Skeletal muscle satellite cell (primary cell): ENCODE measurements at regions not wholly inside any gene's neighbourhood (a gene's known extent, or its start where the extent isn't known, plus 50 kb on each side); places are given as distances from the start of the nearest gene placed in this dataset.

Source experiments
- H3K27me3 ChIP-seq: 2 replicates; pipeline ENCODE4 v1.7.0; 2013; ENCODE audit warnings: low read length; ENCODE audit not compliant: control insufficient read depth, insufficient read depth
- H3K36me3 ChIP-seq: 2 replicates; pipeline ENCODE4 v1.7.0; 2013; ENCODE audit warnings: mild to moderate bottlenecking, control low read depth, low read length; ENCODE audit not compliant: insufficient read depth
- H3K4me1 ChIP-seq: 2 replicates; pipeline ENCODE4 v1.7.0; 2013; ENCODE audit warnings: low read length; ENCODE audit not compliant: control insufficient read depth, insufficient read depth
- H3K4me2 ChIP-seq: 2 replicates; pipeline ENCODE4 v1.7.0; 2013; ENCODE audit warnings: mild to moderate bottlenecking, low read length
- H3K4me3 ChIP-seq: 2 replicates; pipeline ENCODE4 v1.7.0; 2013; ENCODE audit warnings: low read length
- H3K9ac ChIP-seq: 2 replicates; pipeline ENCODE4 v1.7.0; 2013; ENCODE audit warnings: mild to moderate bottlenecking, low read depth, low read length, moderate library complexity
- H3K9me3 ChIP-seq: replicated peaks from 2 replicates; pipeline ENCODE4 v1.7.0; 2013; ENCODE audit warnings: mild to moderate bottlenecking, control low read depth, low read length

GRCh38 chr5:146940295-146940694 is 61.7 kb upstream of the PPP2R2B start:
- no peak overlapping the region for H3K4me3 ChIP-seq
- no peaks in the 10 kb centered on the region for H3K9me3 ChIP-seq
- H3K36me3 ChIP-seq, result no peaks in the 10 kb centered on the region
- H3K4me2 ChIP-seq, result no peak overlapping the region
- H3K9ac ChIP-seq, result no peak overlapping the region
- H3K4me1 ChIP-seq, result no peaks in the 10 kb centered on the region
- H3K27me3 ChIP-seq, result no peaks in the 10 kb centered on the region

GRCh38 chr5:146944019-146944418 is 65.5 kb upstream of the PPP2R2B start:
- Histone ChIP-seq H3K27me3 (no peaks in the 10 kb centered on the region), H3K9me3 (no peaks in the 10 kb centered on the region), H3K36me3 (no peaks in the 10 kb centered on the region), H3K9ac (no peak overlapping the region), H3K4me3 (no peak overlapping the region), H3K4me2 (no peak overlapping the region), H3K4me1 (no peaks in the 10 kb centered on the region)

- H3K4me3 ChIP-seq, result no peak overlapping the region
- no peaks in the 10 kb centered on the region for H3K4me1 ChIP-seq
- no peaks in the 10 kb centered on the region for H3K27me3 ChIP-seq
- no peak overlapping the region for H3K4me2 ChIP-seq
- no peak overlapping the region for H3K9ac ChIP-seq
- H3K36me3 ChIP-seq, result no peaks in the 10 kb centered on the region
- H3K9me3 ChIP-seq, result no peaks in the 10 kb centered on the region
These were observed 66.4 kb upstream of the PPP2R2B start for GRCh38 chr5:146944764-146945616.

GRCh38 chr5:146945617-146946084 is 67.1 kb upstream of the PPP2R2B start:
- no peak overlapping the region for H3K4me2 ChIP-seq
- no peak overlapping the region for H3K9ac ChIP-seq
- no peaks in the 10 kb centered on the region for H3K4me1 ChIP-seq
- H3K27me3 ChIP-seq, result no peaks in the 10 kb centered on the region
- no peaks in the 10 kb centered on the region for H3K9me3 ChIP-seq
- H3K36me3 ChIP-seq, result no peaks in the 10 kb centered on the region
- no peak overlapping the region for H3K4me3 ChIP-seq

- H3K4me1 ChIP-seq, result no peaks in the 10 kb centered on the region
- H3K9me3 ChIP-seq, result no peaks in the 10 kb centered on the region
- no peak overlapping the region for H3K9ac ChIP-seq
These were observed 68.8 kb upstream of the PPP2R2B start for GRCh38 chr5:146947181-146947941.

GRCh38 chr5:146948666-146949065 is 70.1 kb upstream of the PPP2R2B start:
- no peaks in the 10 kb centered on the region for H3K4me1 ChIP-seq
- H3K9me3 ChIP-seq, result no peaks in the 10 kb centered on the region
- no peaks in the 10 kb centered on the region for H3K27me3 ChIP-seq
- H3K4me3 ChIP-seq, result no peak overlapping the region
- no peak overlapping the region for H3K9ac ChIP-seq
- no peak overlapping the region for H3K4me2 ChIP-seq
- no peaks in the 10 kb centered on the region for H3K36me3 ChIP-seq

More at GRCh38 chr5:146947181-146947941, 68.8 kb upstream of the PPP2R2B start:
- Histone ChIP-seq H3K4me2 (no peak overlapping the region), H3K4me3 (no peak overlapping the region), H3K27me3 (no peaks in the 10 kb centered on the region), H3K36me3 (no peaks in the 10 kb centered on the region)

GRCh38 chr5:146952168-146952567 is 73.6 kb upstream of the PPP2R2B start:
- Histone ChIP-seq H3K4me3 (no peak overlapping the region), H3K4me2 (no peak overlapping the region), H3K27me3 (no peaks in the 10 kb centered on the region), H3K9ac (no peak overlapping the region), H3K4me1 (no peaks in the 10 kb centered on the region), H3K9me3 (no peaks in the 10 kb centered on the region), H3K36me3 (no peaks in the 10 kb centered on the region)

GRCh38 chr5:146956217-146956616 is 77.7 kb upstream of the PPP2R2B start:
- H3K4me3 ChIP-seq, result no peak overlapping the region

GRCh38 chr5:146959360-146959759 is 80.8 kb upstream of the PPP2R2B start:
- Histone ChIP-seq H3K36me3 (no peaks in the 10 kb centered on the region), H3K9ac (no peak overlapping the region), H3K27me3 (no peaks in the 10 kb centered on the region), H3K4me2 (no peak overlapping the region), H3K4me3 (no peak overlapping the region), H3K4me1 (no peaks in the 10 kb centered on the region), H3K9me3 (no peaks in the 10 kb centered on the region)

More at GRCh38 chr5:146956217-146956616, 77.7 kb upstream of the PPP2R2B start:
- Histone ChIP-seq H3K36me3 (no peaks in the 10 kb centered on the region), H3K4me2 (no peak overlapping the region), H3K9me3 (no peaks in the 10 kb centered on the region), H3K4me1 (no peaks in the 10 kb centered on the region), H3K9ac (no peak overlapping the region), H3K27me3 (no peaks in the 10 kb centered on the region)

- no peaks in the 10 kb centered on the region for H3K27me3 ChIP-seq
- H3K9ac ChIP-seq, result no peak overlapping the region
- H3K4me2 ChIP-seq, result no peak overlapping the region
- no peaks in the 10 kb centered on the region for H3K4me1 ChIP-seq
- no peaks in the 10 kb centered on the region for H3K9me3 ChIP-seq
- no peak overlapping the region for H3K4me3 ChIP-seq
- no peaks in the 10 kb centered on the region for H3K36me3 ChIP-seq
These were observed 84.3 kb upstream of the PPP2R2B start for GRCh38 chr5:146962801-146963355.

- no peaks in the 10 kb centered on the region for H3K36me3 ChIP-seq
- H3K9ac ChIP-seq, result no peak overlapping the region
- no peak overlapping the region for H3K4me3 ChIP-seq
- no peaks in the 10 kb centered on the region for H3K4me1 ChIP-seq
- H3K9me3 ChIP-seq, result no peaks in the 10 kb centered on the region
- no peaks in the 10 kb centered on the region for H3K27me3 ChIP-seq
- H3K4me2 ChIP-seq, result no peak overlapping the region
These were observed 87.5 kb upstream of the PPP2R2B start for GRCh38 chr5:146965761-146966659.
